ENCODE measurements at regions not wholly inside any gene's neighbourhood (a gene's known extent, or its start where the extent isn't known, plus 50 kb on each side); places are given as distances from the start of the nearest gene placed in this dataset.
"Not testable (repeated sequence)": the region's sequence is repeated elsewhere in the genome, so short reads cannot be mapped to it uniquely, and the experiment has no call there.

DNA sequence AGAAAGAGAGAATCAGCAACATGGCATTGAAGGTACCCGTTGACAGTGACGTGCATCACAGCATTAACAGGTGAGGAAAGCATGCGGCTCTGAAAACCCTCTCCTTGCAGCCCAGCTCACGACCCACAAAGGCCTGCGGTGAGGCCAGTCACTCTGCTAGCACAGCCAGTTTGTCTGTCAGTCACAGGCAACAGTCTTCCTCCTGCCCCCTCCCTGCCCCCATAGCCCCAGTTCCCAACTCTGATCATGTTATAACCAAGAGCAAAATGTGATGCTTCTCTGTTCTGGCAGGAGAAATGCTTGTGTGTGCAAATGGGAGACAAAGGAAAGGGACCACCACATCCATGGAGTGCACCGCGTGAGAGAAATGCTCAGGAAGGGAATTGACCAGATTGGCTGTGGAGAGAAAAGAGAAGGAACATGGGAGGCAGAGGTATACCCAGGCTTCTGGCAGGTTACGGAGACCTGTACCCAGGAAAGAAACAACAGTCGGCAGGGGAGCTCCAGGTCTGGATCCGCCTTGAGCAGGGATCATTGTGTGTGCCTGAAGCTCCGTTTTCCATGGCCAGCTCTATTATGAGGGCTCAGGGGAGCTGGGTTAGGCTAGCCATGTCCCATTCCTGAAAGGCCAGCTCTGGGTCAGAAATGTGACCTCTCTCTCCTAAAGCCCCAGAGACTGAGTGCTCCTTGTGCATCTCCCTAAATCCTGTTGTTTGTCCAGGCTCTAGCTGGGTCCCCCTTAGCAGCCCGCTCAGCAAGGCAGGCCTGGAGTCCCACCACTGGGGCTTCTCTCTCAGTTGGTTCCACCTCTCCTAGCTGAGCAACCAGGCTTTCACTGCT, 139.7 kb upstream of the MAMLD1 start:
- no peak for DNase-seq (ENCODE audit: low read depth)
- in situ Hi-C loops (cut with HindIII; ENCODE audit: low pct_unique_long_range_greater_than_20kb, low sequenced_read_pairs) = no loop called here

GRCh38 chrX:150224676-150225075, 138.4 kb upstream of the MAMLD1 start:
- in situ Hi-C loops (cut with HindIII; ENCODE audit: low pct_unique_long_range_greater_than_20kb, low sequenced_read_pairs) = no loop called here
- no peak for DNase-seq (ENCODE audit: low read depth)

- no peak for DNase-seq (ENCODE audit: low read depth)
- in situ Hi-C loops (cut with HindIII; ENCODE audit: low pct_unique_long_range_greater_than_20kb, low sequenced_read_pairs) = no loop called here
Measured at GRCh38 chrX:150225266-150225665, 137.9 kb upstream of the MAMLD1 start.

GRCh38 chrX:150225756-150226155, 137.4 kb upstream of the MAMLD1 start:
- DNase-seq (ENCODE audit: low read depth) = no peak
- in situ Hi-C loops (cut with HindIII; ENCODE audit: low pct_unique_long_range_greater_than_20kb, low sequenced_read_pairs) = no loop called here

DNA sequence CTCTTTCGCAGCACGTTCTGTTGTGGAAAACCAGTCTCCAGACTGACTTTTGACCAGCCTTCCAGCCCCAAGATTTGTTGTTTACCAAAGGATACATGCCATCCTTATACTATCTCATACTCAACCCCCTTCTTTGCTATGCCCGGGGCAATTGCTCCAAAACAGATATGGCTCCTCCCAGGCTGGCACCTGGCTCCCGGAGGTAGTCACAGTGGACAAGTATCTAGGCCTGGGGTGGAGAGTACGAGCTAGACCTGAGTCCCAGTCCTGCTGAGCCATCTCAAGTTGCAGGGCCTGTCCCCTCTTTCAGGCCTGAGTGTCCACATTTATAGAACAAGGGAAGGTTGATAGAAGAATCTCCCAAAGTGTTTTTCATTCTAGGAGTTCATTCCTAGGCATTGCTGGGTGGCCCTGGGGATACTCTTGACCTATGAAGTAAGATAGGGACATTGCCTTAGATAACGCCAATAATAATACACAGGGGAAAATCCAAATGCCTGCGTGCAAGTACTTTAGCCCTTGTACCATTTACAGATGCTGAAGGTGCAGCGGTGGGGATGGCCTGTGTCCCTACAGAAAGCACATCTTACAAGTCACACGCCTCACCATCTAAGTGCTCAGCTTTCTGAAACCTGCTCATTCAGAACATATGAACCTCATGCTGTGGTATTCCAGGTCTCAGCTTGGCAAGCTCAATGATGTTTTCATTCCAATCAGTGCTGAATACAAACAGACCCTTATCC, 136.7 kb upstream of the MAMLD1 start:
- no peak for DNase-seq (ENCODE audit: low read depth)
- in situ Hi-C loops (cut with HindIII; ENCODE audit: low pct_unique_long_range_greater_than_20kb, low sequenced_read_pairs) = no loop called here

DNA sequence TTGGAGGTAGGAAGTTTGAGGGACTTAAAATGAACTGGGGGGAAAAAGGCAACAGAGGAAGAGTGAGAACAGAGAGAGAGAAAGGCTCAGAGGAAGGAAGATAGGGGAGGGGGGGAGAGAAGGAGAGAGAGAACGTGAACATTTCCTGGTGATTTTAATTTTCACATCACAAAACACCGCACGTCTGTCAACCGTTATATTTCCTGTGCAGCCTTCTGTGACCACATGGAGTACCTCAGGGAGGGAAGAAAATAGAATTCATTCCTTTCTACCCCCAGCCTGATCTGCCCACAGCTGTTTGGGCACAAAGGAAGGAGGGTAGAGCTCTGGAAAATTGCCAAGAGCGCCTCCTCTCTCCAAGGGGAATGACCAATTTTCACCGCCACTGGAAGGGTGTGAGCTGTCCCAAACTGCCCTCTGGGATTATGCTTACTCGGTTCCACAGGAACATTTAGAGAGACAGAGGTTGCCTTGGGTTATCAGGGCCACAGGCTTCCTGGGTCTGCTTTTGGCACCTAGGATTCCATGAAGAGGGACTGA, 135.7 kb upstream of the MAMLD1 start:
- no peak for DNase-seq (ENCODE audit: low read depth)
- in situ Hi-C loops (cut with HindIII; ENCODE audit: low pct_unique_long_range_greater_than_20kb, low sequenced_read_pairs) = no loop called here

DNA sequence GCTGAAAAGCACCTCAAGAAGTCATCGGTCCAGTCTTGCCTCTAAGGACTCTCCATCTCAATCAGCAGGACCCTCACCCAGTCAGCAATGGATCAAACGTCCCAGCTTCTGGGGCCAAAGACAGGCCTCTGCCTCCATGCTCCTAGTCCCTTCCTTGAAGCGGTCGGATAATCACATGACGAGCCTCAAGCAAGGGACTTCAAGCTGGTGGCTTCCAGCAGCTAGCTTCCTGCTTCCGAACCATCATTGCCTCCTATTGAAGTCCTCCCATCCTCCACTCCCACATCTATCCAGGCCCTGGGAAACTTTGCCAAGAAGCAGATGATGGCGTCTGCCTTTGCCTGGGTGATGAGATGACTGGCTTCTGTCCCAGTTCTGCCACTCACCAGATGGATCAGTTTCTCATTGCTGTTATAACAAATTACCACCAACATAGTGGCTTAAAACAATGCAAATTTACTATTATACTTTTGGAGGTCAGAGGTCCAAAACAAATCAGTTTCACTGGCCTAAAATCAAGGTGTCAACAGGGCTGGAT, 135.2 kb upstream of the MAMLD1 start:
- in situ Hi-C loops (cut with HindIII; ENCODE audit: low pct_unique_long_range_greater_than_20kb, low sequenced_read_pairs) = no loop called here
- no peak for DNase-seq (ENCODE audit: low read depth)

- in situ Hi-C loops (cut with HindIII; ENCODE audit: low pct_unique_long_range_greater_than_20kb, low sequenced_read_pairs) = no loop called here
- no peak for DNase-seq (ENCODE audit: low read depth)
Measured at GRCh38 chrX:150228431-150228830, 134.7 kb upstream of the MAMLD1 start.

DNA sequence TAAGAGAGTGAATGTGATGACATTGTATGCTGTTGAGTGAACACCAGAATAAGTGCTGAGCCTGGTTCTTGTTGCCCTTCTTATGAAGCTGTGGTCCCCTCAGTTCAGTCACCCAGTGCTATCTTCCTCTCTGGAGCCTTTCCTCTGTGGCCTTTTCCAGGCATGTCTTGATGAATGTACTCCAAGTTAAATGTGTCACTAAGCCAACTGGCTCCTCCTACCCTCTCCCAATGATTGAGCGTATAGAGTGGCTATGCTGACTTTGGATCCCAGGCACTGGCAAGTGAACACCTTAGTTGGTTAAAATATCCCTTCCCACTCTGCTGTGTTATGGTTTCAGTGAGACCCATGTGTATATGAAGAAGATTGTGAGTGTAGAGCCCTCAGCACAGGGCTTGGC, 134.1 kb upstream of the MAMLD1 start:
- no peak for DNase-seq (ENCODE audit: low read depth)
- in situ Hi-C loops (cut with HindIII; ENCODE audit: low pct_unique_long_range_greater_than_20kb, low sequenced_read_pairs) = no loop called here

DNA sequence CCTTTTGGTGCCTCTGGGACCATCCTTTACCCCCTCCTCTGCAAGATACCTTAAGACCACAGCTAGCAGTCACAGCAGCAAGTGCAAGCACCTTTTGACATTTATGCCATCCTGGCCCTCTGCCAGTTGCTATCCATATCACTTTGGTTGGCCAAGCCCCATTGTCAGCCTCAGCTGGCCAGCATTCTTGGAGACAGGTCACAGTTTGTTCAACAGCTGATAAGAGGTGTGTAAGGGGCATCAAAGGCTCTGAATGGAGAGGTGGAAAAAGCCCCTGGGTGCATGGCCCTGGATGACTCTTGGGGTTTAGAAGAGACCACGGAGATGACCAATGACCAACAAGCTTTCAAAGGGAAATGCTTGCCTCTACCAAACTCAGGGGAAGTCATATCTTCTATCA, 133.6 kb upstream of the MAMLD1 start:
- DNase-seq (ENCODE audit: low read depth) = no peak
- in situ Hi-C loops (cut with HindIII; ENCODE audit: low pct_unique_long_range_greater_than_20kb, low sequenced_read_pairs) = no loop called here

DNA sequence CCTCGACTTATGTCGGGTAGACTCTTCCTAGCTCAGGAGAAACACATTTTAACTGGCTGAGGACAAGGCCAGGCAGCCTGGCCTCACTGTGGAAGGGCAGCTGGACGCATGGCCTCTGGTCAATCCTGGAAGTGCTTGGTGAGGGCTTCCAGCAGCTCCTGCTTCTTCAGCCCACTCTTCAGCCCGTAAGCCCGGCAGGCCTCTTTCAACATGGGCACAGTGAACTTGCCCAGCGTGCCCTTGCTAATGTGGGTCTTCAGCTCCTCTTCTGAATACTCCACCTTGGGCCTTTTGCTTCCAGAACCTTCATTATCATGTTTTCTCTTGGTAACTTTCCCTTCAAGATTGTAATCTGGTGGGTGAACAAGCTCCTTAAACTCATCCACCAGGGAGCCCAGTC, 132.2 kb upstream of the MAMLD1 start:
- DNase-seq (ENCODE audit: low read depth); in situ Hi-C loops (cut with HindIII; ENCODE audit: low pct_unique_long_range_greater_than_20kb, low sequenced_read_pairs): not testable (repeated sequence)

DNA sequence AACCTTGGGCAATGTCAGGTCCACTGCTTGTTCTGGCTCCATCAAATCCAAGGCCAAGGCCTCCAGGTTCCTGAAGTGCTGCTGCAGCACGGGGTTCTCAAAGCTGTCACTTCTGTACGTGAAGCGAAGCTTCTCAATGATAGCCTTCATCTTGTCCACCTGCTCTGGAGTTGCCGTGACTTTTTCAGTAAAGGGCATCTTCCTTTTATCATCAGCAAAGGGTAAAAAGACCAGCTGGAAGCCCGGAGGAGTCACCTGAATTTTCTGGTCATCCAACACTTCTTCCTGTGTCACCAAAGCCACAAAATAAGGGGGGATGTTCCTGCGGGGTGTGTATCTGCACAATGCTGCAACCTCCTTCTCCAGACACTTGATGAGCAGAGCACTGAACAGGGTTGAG, 131.7 kb upstream of the MAMLD1 start:
- DNase-seq (ENCODE audit: low read depth); in situ Hi-C loops (cut with HindIII; ENCODE audit: low pct_unique_long_range_greater_than_20kb, low sequenced_read_pairs): not testable (repeated sequence)

DNA sequence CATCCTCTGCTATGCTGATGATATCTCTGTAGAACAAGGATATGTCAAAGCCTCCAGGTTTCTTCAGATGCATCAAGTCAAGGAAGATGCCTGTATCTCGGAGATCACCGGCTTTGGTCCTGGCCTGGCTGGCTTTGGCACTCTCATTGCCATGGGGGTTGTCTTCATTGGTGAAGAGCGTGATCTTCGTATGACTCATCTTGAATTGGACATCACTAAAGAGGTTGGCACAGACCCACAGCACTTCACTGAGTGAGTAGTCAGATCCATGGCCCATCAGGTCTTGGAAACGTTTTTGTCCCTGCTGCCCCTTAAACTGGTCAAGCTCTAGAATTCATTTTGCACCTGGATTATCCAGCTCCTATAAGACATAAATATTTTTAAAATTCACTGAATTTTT, 130.9 kb upstream of the MAMLD1 start:
- in situ Hi-C loops (cut with HindIII; ENCODE audit: low pct_unique_long_range_greater_than_20kb, low sequenced_read_pairs); DNase-seq (ENCODE audit: low read depth): not testable (repeated sequence)

DNA sequence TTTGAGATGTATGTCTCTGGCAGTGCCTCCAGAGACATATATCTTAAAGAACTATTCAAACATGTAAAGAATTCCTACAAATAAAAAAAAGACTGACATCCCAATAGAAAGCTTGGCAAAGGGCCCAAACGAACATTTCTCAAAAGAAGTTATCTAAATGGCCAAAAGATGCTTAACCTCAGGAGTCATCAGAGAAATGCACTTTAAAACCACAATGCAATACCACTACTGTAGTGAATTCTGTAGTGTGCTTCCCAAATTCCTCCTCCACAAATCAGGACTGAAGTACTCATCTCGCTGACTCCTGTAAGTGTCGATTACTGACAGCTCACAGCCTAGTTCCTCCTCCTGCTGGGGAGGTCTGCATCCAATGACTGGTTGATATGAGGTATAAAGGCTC, 129.0 kb upstream of the MAMLD1 start:
- no peak for DNase-seq (ENCODE audit: low read depth)
- in situ Hi-C loops (cut with HindIII; ENCODE audit: low pct_unique_long_range_greater_than_20kb, low sequenced_read_pairs) = no loop called here

DNA sequence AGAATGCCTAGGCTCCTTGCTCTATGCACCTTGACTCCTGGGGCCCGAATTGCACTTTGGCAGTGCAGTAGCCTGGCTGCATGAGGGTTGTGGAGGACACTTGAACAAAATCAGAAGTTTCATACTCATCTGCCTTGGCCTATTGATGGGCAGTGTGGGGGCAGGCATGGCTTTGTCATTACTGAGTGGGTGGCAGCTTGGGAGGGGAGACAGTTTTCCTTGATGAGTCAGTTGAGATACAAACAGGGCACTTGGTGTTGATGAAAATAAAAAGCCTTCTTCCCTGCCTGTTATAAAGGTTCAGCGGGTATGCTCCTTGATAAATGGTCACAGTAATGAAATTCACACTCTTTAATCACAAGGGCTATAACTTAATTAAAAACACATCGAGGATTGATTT, 126.8 kb upstream of the MAMLD1 start:
- no peak for DNase-seq (ENCODE audit: low read depth)

GRCh38 chrX:150238632-150239382, 124.3 kb upstream of the MAMLD1 start:
- DNase-seq (ENCODE audit: low read depth) = no peak
- in situ Hi-C loops (cut with HindIII; ENCODE audit: low pct_unique_long_range_greater_than_20kb, low sequenced_read_pairs) = no loop called here

More for the DNA sequence above, 126.8 kb upstream of the MAMLD1 start:
- in situ Hi-C loops (cut with HindIII; ENCODE audit: low pct_unique_long_range_greater_than_20kb, low sequenced_read_pairs) = no loop called here

DNA sequence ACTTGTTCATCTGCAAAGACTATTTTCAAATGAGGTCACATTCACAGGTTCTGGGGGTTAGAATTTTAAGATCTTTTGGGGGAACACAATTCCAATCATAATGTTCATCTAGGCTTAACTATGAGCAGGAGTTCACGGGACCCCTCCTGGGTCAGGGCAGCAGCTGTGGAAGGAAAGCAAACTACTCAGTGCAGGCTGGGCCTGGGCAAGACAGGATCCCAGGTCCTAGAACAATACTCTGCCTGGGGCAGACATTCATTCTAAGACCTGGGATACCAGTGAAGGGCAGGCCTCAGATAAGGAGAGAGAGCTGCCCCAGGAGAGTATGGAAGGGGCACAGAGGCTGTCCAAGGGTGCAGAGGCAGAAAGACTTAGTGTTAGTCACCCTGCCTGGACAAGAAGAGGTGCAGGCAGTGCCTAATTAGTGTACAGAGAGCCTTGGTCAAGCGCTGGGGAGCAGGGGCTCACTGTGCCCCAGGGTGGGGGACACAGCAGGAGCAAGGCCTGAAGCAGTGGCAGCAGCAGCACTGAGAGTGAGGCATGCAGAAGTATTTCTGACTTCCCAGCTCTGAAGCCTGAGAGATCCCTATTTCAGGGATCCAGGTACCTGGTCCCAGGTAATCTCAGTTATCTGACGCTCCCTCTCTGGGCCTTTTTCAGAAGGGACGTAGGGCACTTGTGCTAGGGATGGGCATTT, 123.0 kb upstream of the MAMLD1 start:
- DNase-seq (ENCODE audit: low read depth) = no peak
- in situ Hi-C loops (cut with HindIII; ENCODE audit: low pct_unique_long_range_greater_than_20kb, low sequenced_read_pairs) = no loop called here

DNA sequence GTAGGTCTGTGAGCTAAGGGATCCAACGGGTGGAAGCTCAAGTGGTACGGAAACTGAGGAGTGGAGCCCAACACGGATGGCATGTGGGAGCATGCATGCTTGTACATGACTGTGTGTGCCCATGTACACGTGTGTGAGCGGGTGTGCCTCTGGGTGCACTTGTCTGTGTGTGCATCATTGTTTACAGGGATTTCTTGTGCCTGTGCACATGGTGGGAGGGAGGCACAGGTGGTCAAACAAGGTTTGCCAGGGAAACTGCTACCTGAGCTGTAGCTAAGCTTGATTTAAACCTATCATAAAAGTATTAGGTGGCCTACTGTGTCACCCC, 122.5 kb upstream of the MAMLD1 start:
- DNase-seq (ENCODE audit: low read depth) = no peak
- in situ Hi-C loops (cut with HindIII; ENCODE audit: low pct_unique_long_range_greater_than_20kb, low sequenced_read_pairs) = no loop called here
